ENCODE measurements at regions not wholly inside any gene's neighbourhood (a gene's known extent, or its start where the extent isn't known, plus 50 kb on each side); places are given as distances from the start of the nearest gene placed in this dataset.

GRCh38 chr6:51505434-51505833, 582.0 kb downstream of the PKHD1 start:
- no peak for TF ChIP-seq CTCF (IDR thresholded peaks at IDR 0.05; ENCODE audit: low read depth, low read length)
- no peak for TF ChIP-seq MYC (IDR thresholded peaks at IDR 0.05; ENCODE audit: low read depth, low read length)
